Psoas muscle (tissue), 7 donors: ENCODE measurements at regions not wholly inside any gene's neighbourhood (a gene's known extent, or its start where the extent isn't known, plus 50 kb on each side); places are given as distances from the start of the nearest gene placed in this dataset.

Source experiments
- ATAC-seq, 4 donors: fragments of 200-7000 bp; cut with Tn5 transposase; one replicate each; pipeline ENCODE4 v1.9.1; 2020; ENCODE audit warnings: moderate library complexity in 3 of 4, mild to moderate bottlenecking in 2 of 4
- DNase-seq, 2 donors: peaks; one replicate each; pipeline ENCODE4 v3.0.0-alpha.2; 2020
- H3K27ac ChIP-seq: fragments of 200-600 bp; one replicate; pipeline ENCODE4 v1.8.0; 2022
- H3K27me3 ChIP-seq, 3 donors: fragments of 200-600 bp in 1 of 3; one replicate each; pipeline versions ENCODE4 v1.6.1 to v1.8.0; 2013 to 2022; ENCODE audit warnings: low read length in 2 of 3, mild to moderate bottlenecking in 2 of 3, moderate library complexity in 1 of 3; ENCODE audit not compliant: insufficient read depth in 3 of 3
- H3K36me3 ChIP-seq, 2 donors: fragments of 200-600 bp in 1 of 2; one replicate each; pipeline versions ENCODE4 v1.6.1 to v1.8.0; 2013 to 2022; ENCODE audit warnings: low read depth in 1 of 2, mild to moderate bottlenecking in 1 of 2, moderate library complexity in 1 of 2; ENCODE audit not compliant: insufficient read depth in 1 of 2
- H3K4me1 ChIP-seq: fragments of 200-600 bp; one replicate; pipeline ENCODE4 v1.8.0; 2022
- H3K4me3 ChIP-seq: fragments of 200-600 bp; one replicate; pipeline ENCODE4 v1.8.0; 2022; ENCODE audit warnings: mild to moderate bottlenecking
- H3K9me3 ChIP-seq: fragments of 200-600 bp; one replicate; pipeline ENCODE4 v1.8.0; 2022
- CTCF ChIP-seq: fragments of 200-600 bp; IDR thresholded peaks from one replicate; pipeline ENCODE4 v1.8.0; 2022; ENCODE audit warnings: antibody characterized with exemption
- WGBS, 3 donors: extraction: QIAGEN DNeasy Blood & Tissue Kit; methylation state at CpG; one replicate each; pipeline versions ENCODE4 v1.1.6 to v1.1.7; 2013; 5-methylcytosine and 5-hydroxymethylcytosine counted together
- intact Hi-C, 2 donors: fragments of 100-400 bp; cut with DNase I; formaldehyde crosslinking; loops; one replicate each; pipeline versions ENCODE4 v1.11.0 to v1.14.2; 2022
- donor health status: healthy with polysubstance abuse.
- donor health status: DM: no; HTN: no; CAD: no; lungs with moderate emphysema.
- donor health status: Bipolar disorder and iron deficiency.
- donor health status: healthy.
- donor health status: DM: yes; HTN: yes; CAD: no.
- donor health status: DM: no; HTN: no; CAD: no.
- donor health status: DM: yes; HTN: yes; CAD: no.

GRCh38 chr7:41771717-41772116 is 68.8 kb upstream of the INHBA start:
- Histone ChIP-seq H3K4me3 (no peak overlapping the region), H3K4me1 (no peaks in the 10 kb centered on the region), H3K9me3 (no peaks in the 10 kb centered on the region), H3K27me3 (no peaks in the 10 kb centered on the region), H3K36me3 (no peaks in the 10 kb centered on the region), H3K27ac (no peak overlapping the region)
- no peak for ATAC-seq
- TF ChIP-seq CTCF: no peak
- DNase-seq: no peak
- intact Hi-C loops: no loop called here
- 65 to 82% (median 72%) methylated on average over 5 to 6 of the region's 6 CpGs for WGBS, 3 donors

- intact Hi-C loops: no loop called here
- H3K27ac ChIP-seq: no peak overlapping the region
- H3K4me1 ChIP-seq: no peaks in the 10 kb centered on the region
- H3K4me3 ChIP-seq: no peak overlapping the region
- DNase-seq (no peak), ATAC-seq (no peak)
- H3K27me3 ChIP-seq: no peaks in the 10 kb centered on the region
- H3K9me3 ChIP-seq: no peaks in the 10 kb centered on the region
- H3K36me3 ChIP-seq: no peaks in the 10 kb centered on the region
- 80 to 86% (median 85%) methylated on average over 4 of the region's 4 CpGs for WGBS, 3 donors
- no peak for TF ChIP-seq CTCF
Measured at GRCh38 chr7:41769162-41769561, 66.3 kb upstream of the INHBA start.

- Histone ChIP-seq H3K4me1 (no peaks in the 10 kb centered on the region), H3K4me3 (no peak overlapping the region), H3K9me3 (no peaks in the 10 kb centered on the region), H3K27ac (no peak overlapping the region), H3K36me3 (no peaks in the 10 kb centered on the region), H3K27me3 (no peaks in the 10 kb centered on the region)
- DNase-seq (no peak), ATAC-seq (no peak)
- intact Hi-C loops: no loop called here
- TF ChIP-seq CTCF: no peak
- WGBS, 3 donors: 82 to 90% (median 87%) methylated on average over 4 of the region's 4 CpGs
Measured at GRCh38 chr7:41763626-41764025, 60.7 kb upstream of the INHBA start.

- TF ChIP-seq CTCF: no peak
- Histone ChIP-seq H3K27me3 (no peaks in the 10 kb centered on the region), H3K4me3 (no peak overlapping the region), H3K4me1 (no peaks in the 10 kb centered on the region), H3K27ac (no peak overlapping the region), H3K36me3 (no peaks in the 10 kb centered on the region), H3K9me3 (no peaks in the 10 kb centered on the region)
- DNase-seq (no peak), ATAC-seq (no peak)
- intact Hi-C loops: no loop called here
Measured at GRCh38 chr7:41762641-41763040, 59.8 kb upstream of the INHBA start.

GRCh38 chr7:41760293-41760692 is 57.4 kb upstream of the INHBA start:
- intact Hi-C loops: no loop called here
- Histone ChIP-seq H3K4me1 (no peaks in the 10 kb centered on the region), H3K4me3 (no peak overlapping the region), H3K36me3 (no peaks in the 10 kb centered on the region), H3K27me3 (no peaks in the 10 kb centered on the region), H3K27ac (no peak overlapping the region), H3K9me3 (no peaks in the 10 kb centered on the region)
- ATAC-seq (no peak), DNase-seq (no peak)
- no peak for TF ChIP-seq CTCF
- WGBS, 3 donors: 93 to 100% (median 97%) methylated on average over 1 of the region's 1 CpG
